Prostate gland (tissue), 2 donors: ENCODE measurements at regions not wholly inside any gene's neighbourhood (a gene's known extent, or its start where the extent isn't known, plus 50 kb on each side); places are given as distances from the start of the nearest gene placed in this dataset.

Source experiments
- POLR2A ChIP-seq: fragments of 450-650 bp; IDR thresholded peaks from one replicate; pipeline ENCODE4 v1.6.1; 2016; ENCODE audit warnings: antibody characterized with exemption, mild to moderate bottlenecking
- POLR2AphosphoS5 ChIP-seq: sonication (generic); formaldehyde crosslinking; IDR thresholded peaks from one replicate; pipeline ENCODE4 v1.6.1; 2017; ENCODE audit warnings: antibody characterized with exemption
- TF ChIP-seq, protein P1 (sequence below), 4 experiments: fragments of 200-600 bp in 2 of 4; fragments of 450-650 bp in 2 of 4; sonication (generic) in 2 of 4; IDR thresholded peaks; 1 replicate in 3 of 4; 2 replicates in 1 of 4; pipeline ENCODE4 v1.5.1; 2016 to 2019; ENCODE audit warnings: antibody characterized with exemption in 4 of 4, mild to moderate bottlenecking in 2 of 4, moderate library complexity in 2 of 4

DNA sequence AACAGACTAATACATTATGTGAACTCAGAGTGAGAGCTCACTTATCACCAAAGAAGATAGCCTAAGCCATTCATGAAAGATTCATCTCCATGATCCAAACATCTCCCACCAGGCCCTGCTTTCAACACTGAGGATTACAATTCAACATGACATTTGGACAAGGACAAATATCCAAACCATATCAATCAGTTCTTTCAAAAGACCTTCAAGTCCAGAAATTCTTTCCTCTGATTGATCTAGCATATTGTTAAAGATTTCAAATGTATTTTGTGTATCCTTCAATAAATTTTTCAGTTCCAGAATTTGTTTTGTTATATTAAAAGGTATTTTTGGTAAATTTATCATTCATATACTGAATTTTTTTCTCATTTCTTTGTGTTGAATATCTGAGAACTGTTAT lies 1055.8 kb downstream of the SLC6A15 start:
- TF ChIP-seq POLR2AphosphoS5 (no peak), POLR2A (no peak)
- TF ChIP-seq, protein P1, sequence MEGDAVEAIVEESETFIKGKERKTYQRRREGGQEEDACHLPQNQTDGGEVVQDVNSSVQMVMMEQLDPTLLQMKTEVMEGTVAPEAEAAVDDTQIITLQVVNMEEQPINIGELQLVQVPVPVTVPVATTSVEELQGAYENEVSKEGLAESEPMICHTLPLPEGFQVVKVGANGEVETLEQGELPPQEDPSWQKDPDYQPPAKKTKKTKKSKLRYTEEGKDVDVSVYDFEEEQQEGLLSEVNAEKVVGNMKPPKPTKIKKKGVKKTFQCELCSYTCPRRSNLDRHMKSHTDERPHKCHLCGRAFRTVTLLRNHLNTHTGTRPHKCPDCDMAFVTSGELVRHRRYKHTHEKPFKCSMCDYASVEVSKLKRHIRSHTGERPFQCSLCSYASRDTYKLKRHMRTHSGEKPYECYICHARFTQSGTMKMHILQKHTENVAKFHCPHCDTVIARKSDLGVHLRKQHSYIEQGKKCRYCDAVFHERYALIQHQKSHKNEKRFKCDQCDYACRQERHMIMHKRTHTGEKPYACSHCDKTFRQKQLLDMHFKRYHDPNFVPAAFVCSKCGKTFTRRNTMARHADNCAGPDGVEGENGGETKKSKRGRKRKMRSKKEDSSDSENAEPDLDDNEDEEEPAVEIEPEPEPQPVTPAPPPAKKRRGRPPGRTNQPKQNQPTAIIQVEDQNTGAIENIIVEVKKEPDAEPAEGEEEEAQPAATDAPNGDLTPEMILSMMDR (IDR thresholded peaks at IDR 0.05) = no peak
